HG02981 (cell line): ENCODE measurements at regions not wholly inside any gene's neighbourhood (a gene's known extent, or its start where the extent isn't known, plus 50 kb on each side); places are given as distances from the start of the nearest gene placed in this dataset.

Experiments used
- ATAC-seq: cut with Tn5 transposase; IDR thresholded peaks from one replicate; pipeline ENCODE4 v1.9.1; 2021; ENCODE audit warnings: mild to moderate bottlenecking, moderate library complexity; ENCODE audit not compliant: unreplicated experiment

DNA sequence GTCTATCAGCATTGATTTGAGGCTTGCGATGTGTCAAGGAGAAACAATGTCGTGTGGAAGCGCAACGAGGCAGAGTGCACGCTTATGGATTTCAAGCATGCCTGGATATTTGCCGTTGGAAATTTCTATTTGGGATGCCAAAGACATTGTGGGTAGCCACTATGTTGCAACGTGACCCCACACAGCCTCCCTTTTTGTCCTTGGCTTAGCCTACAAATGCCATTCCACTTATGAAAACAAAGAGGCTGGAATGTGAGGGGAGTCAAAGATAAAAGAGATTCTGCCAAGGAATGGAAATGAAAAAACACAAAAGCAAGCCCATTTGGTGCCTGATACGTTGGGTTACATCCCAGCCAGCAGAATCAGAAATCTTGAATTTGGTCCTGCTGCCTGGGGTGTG, 721.2 kb downstream of the GALR1 start:
- ATAC-seq: no peak

DNA sequence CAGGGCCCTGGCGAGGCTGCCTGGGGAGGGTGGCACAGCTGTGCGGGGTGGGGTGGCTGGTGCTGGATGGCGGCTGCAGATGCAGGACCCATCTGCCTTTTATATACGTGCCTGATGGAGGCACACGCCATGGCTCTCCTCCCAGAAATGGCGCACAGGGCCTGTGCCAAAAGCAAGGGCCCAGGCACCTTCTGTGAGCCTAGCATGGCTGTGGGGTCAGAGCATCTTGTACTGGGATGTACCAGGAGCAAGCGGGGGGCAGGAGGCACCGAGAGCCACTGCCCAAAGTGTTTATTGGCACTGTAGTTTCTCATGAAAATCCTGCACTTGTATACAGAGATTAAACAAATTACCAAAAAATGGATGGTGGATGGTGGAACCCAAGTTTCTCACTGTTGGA, 724.1 kb downstream of the GALR1 start:
- no peak for ATAC-seq

DNA sequence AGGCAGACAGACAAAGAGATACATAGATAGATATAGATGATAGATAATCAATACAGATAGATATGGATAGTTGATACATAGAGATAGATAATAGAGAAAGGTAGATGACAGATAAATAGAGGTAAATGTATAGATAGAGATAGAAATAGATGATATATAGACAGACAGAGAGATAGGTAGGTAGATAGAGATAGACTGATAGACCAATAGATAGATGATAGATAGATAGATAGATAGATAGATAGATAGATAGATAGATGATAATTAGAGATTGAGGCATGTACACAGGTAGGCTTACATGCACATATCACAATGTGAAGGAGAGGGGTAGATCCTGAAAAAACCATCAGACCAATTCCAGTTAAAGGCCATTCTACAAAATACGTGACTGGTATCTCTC, 724.7 kb downstream of the GALR1 start:
- no peak for ATAC-seq

DNA sequence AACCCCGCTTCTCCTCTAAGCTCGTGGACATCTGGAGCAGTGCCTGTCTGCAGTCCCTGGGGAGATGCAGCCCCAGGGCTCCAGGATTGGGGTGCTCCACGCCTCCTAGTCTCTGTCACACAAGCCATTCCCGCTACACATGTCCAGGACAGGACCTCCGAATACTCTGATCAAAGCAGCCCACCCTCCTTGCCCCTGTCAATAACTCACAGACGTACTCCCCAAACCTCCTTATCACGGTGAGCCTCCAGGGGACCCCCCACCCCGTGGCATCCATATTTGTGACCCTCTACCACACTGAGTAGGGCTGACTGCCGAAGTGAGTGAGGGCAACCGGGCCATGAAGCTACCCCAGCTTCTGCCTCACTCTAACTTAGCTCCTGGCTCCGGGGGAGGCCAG, 727.7 kb downstream of the GALR1 start:
- ATAC-seq: no peak

DNA sequence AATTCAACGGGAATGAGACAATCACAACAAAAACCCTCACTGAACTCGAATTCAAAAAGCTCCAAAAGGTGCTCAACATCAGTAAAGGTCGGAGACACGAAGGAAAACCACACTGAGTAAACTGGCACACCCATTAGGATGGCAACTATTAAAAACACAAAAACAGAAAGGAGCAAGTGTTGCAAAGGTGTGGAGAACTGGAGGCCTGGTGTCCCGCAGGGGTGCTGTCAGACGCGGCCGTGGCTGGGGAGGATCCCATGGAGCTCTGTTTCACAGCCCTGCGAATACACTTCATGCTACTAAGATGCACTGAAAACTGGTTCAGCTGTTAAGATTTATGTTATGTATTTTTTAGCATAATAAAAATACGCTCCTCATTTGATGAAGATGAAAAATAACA, 730.6 kb downstream of the GALR1 start:
- no peak for ATAC-seq

DNA sequence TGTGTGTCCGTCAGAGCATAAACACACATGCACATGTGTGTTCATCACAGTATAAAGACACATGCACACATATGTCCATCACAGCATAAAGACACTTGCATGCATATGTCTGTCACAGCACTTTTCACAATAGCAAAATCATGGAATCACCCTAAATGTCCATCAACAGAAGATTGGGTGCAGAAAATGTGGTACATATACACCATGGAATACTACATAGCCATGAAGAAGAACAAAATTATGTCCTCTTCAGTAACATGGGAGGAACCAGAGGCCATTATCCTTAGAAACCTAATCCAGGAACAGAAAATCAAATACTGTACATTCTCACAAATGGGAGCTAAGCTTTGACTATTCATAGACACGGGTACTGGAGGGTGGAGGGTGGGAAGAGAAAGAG, 732.2 kb downstream of the GALR1 start:
- no peak for ATAC-seq

DNA sequence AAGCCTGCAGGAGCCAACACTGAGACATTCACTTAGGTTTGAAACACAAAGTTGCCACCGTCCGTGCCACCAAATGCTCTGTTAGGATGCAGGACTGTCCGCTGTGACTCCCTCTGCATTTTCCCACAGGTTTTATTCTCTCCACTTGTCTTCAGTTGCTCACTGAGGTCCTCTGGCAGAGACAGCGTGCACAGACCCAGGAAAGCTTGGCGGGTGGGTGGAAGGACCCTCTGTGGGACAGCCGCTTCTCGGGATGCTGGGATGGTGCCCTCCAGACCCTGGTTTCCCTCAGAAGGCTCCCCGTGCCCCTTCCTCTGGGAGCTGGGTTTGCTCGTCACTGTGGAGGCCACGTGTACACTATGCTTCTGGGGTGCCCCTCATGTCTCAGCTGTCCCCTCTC, 733.6 kb downstream of the GALR1 start:
- ATAC-seq: no peak

DNA sequence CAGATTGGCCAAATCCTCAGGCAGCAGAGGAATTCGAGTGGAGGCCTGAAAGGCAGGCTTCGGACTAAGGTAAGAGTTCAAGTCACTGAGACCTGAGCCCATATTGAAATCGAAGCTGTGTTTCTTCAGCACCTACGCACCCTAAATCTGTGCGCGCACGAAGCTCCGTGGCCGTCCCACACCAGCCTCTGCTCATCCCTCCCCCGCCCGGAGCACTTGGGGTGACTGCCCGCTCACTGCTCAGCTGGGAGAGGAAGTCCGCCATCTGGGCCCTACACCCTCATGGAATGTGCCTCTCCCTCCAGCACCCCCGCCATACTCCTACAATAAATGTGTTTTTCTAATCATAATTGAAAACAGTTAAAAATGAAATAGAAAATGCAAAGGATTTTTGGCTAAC, 734.5 kb downstream of the GALR1 start:
- ATAC-seq: no peak

DNA sequence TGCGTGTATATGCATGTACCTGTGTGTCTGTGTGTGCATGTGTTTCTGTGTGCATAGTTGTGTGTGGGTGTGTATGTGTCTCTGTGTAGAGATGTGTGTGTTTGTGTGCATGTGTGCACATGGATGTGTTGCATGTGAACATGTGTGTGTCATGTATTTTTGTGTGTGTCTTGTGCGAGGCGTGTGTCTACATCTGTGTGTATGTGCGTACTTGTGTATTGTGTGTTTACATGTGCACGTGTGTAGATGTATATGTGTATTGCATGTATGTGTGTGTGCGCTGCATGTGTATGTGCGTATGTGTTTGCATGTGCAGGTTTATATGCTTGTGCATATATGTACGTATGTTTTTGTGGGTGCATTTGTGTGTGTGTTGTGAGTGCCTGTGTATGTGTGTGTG, 735.2 kb downstream of the GALR1 start:
- ATAC-seq: no peak

DNA sequence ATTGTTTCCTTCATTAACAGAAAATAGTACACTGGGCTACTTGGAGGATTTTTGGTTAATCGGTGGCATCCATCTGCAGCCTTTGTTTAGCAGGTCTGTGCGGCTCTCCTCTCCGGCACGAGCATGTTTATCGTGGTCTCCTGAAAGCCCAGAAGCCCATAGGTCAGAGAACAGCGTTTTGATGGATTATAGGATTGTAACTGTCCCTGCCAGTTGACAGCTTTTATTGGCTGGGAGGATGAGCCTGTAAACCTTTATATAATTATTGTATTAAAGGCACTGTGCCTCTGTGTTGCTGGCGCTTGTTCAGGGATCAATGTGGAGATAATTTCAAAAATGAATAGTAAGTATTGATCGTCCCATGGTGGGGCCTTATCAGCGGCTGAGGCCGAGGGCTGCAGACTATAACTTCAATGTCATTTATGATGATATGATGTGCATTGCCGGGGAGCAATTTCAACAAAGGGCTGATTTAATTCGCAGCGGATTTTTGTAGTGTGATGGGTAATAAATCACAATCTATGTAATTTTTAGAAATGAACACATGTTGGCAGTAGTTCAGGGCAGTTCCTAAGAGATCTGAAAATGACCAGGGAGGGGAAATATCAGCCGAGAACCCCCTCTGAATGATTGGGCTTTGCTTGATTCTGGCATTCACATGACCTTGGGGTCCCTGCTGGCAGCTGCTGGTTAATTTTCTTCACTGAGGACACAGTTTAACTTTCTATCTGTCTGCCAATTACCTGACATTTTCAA, 736.1 kb downstream of the GALR1 start:
- ATAC-seq: no peak

DNA sequence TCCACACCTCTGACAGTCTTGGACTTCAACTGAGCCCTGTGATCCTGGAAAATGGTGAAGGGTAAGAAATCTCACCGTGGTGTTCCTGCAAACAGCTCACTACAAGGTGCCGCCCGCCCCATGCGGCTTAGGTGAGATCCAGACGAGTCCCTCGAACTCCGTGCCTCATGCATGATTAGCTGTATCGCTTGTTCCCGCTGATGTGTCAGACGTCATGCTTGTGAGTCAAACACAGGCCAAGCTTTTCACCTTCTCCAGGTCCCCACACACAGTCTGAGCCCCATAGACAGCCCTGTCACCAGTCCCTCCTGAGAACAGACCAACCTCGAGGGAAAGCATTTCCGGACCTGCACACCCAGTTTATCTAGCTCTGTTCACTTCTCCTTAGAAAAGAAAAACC, 740.5 kb downstream of the GALR1 start:
- ATAC-seq: no peak

DNA sequence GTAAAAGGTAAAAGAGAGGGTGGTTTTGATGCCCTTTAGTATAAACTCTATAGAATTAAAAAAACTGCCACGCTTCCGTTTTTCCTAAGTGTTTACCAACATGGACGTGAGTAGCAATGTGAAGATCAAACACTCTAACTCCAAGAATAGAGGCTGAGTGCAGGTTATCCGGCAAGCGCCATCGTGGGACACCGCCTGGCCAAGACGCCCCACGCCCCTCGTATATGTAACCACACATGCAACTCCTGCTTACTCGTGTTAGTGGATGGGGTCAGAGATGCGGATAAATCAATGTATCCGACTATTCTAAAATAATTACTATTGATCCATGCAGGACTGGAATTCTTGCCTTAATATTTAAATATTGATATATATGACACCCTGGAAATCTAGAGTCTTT, 741.3 kb downstream of the GALR1 start:
- ATAC-seq: no peak

DNA sequence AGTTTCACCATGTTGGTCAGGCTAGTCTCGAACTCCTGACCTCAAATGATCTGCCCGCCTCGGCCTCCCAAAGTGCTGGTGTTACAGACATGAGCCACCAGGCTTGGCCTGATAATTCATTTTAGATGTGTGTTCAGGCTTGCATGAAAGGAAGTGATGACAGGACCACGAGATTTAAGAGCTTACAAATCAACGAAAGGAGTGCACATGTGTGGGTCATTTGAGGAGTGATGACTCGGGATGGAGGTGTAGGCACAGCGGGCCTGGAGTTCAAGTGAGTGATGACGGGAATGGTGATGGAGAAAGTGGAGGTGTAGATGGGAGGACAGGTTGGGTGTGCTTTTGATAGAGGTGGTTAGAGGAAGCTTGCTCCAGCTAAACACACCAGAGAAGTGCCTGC, 742.4 kb downstream of the GALR1 start:
- no peak for ATAC-seq

DNA sequence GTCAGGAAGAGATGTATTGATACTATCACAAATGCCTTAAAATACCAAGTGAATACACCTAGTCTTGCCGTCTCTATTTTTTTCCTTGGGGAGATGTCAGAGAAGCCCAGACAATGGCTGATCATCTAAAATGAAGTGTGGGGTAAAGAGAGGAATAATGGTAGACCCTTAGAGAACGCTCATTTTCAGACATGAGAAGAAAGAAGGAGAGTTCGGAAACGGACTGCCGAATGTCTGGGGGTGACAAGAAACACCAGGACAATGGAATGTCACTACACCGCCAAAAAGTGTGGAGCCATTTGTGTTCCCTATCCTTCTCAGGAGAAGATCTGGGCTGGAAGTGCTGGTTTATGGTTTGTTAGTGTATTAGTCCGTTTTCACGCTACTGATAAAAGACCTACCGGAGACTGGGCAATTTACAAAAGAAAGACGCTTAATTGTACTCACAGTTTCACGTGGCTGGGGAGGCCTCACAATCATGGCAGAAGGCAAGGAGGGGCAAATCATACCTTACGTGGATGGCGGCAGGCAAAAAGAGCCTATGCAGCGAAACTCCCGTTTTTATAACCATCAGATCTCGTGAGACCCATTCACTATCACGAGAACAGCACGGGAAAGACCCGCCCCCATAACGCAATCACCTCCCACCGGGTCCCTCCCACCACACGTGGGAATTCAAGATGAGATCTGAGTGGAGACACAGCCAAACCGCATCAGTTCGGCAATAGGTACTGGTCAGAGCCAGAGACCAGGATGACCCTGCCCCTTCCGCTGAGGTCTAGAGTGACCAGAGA, 743.7 kb downstream of the GALR1 start:
- ATAC-seq: no peak

DNA sequence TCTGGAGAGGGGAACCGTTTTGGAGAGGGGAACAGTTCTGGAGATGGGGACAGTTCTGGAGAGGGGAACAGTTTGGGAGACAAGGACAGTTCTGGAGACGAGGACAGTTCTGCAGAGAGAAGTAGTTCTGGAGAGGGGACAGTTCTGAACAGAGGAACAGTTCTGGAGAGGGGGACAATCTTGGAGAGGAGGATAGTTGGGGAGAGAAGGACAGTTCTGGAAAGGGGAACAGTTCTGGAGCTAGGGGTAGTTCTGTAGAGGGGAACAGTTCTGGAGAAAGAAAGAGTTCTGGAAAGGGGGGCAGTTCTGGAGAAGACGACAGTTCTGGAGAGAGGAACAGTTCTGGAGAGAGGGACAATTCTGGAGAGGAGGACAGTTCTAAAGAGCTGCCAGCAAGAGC, 745.9 kb downstream of the GALR1 start:
- ATAC-seq: no peak

DNA sequence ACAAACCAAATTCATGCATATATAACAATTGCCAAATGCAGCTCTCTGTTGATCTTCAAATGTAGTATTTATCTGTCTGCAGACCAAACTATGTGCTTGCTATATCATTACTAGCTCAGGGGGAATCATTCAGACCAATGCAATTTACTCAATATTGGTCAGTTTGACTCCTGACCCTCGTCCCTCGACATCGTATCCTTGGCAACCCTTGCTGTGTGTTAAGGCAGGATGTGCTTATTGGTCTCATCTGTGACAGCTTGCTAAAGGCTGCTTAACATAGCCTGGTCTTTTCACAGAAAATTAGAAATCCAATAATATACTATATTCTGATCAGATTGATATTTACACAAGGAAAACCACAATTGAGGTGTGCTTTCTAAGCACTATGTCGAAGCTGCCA, 747.1 kb downstream of the GALR1 start:
- ATAC-seq: no peak

DNA sequence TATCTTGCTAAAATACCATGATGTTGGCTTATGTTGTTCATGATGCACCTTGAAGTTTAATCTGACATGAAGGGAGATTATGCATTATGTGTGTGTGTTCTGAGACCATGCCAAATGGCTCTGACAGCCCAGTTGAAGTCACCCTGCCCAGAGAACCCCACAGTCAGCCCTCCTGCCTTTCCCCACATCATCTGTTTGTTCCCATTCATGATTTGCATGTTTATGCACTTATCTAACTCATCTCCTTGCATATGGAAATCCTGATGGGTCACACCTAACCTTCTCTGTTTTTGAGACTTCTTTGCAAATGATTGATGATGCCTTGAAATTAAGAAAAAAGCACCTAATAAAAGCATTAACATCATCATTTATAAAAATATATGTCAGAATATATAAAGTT, 752.2 kb downstream of the GALR1 start:
- ATAC-seq: no peak

DNA sequence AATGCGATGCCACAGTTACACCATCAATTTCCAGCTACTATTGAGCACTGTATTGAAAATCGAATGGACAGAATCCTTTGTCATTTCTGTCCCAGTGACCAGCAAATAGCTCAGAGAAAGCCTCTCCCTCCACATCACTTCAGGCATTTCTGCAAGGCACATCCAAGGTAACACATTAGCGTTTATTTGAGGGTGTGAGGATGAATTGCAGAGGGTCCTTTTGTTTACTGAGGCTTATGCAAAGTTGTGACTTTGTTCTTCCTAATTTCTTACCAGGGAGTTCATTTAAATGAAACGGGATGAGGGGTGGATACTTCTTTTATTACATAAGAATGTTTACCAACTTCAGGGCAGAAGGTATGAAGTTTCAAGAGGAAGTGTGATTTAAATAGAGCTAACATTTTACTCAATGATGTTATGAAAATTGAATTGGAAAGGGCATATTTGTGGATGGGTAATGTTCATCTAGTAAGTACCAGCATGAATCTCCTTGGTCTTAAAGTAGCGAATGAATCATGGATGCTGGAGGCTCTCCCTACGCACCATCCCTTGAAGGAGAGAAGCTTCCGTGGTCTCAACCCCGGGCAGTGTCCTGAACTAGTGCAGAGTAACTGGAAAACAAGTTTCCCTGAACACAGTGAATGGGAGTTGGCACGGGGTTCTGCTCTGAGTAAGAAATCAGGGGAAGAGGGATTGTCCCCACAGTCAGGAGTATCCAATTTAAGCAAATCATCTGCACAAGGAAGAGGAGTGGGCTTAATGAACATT, 756.5 kb downstream of the GALR1 start:
- no peak for ATAC-seq

DNA sequence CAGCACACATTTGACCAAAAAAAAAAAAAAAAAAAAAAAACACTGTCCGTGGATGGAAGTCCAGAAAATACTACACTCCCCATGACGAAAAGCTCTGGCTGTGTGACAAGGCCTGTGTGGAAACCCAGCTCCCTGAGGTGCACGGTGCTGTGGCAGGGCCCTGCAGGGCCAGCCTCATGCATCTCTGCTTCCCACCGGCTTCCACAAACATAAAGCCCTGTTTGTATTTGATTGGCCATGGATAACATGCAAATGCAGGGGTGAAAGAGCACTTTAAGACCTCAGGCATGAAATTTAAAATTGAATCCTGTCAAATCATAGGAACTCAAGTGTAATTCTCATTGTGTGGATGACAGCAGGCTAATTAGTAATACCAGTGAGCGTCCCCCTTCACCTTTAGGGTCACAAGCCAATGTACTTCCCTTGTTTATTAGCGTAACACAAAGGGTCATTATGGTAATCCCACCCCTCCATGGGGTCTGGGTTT, 757.2 kb downstream of the GALR1 start:
- ATAC-seq: no peak

DNA sequence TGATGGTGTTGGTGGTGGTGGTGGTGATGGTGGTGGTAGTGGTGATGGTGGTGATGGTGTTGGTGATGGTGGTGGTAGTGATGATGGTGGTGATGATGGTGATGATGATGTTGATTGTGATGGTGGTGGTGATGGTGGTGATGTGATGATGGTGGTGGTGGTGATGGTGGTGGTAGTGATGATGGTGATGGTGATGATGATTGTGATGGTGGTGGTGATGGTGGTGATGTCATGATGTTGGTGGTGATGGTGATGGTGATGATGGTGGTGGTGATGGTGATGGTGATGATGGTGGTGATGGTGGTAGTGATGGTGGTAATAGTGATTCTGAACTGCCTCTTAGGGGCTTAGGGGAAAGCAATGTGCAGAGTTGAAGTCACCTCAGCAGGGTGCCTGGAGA, 760.7 kb downstream of the GALR1 start:
- no peak for ATAC-seq

DNA sequence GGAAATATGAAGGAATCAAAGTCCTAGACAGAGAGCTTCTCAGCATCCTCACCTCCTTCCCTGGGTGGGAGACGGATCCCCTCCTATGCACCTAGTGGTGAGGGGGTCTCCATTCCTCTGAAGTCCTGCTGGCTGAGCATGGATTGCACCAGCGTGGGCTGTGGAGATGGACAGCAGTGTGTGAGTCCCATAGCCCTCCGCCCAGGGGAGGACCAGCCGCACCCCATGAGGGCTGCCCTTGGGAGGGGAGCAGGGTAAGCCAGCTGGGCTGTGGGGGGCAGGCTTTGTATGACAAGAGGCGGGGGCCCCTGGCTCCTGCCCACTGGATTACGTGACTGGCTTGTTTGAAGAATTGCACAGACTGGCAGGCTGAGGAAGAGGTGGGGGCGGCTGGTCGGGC, 768.2 kb downstream of the GALR1 start:
- ATAC-seq: no peak

DNA sequence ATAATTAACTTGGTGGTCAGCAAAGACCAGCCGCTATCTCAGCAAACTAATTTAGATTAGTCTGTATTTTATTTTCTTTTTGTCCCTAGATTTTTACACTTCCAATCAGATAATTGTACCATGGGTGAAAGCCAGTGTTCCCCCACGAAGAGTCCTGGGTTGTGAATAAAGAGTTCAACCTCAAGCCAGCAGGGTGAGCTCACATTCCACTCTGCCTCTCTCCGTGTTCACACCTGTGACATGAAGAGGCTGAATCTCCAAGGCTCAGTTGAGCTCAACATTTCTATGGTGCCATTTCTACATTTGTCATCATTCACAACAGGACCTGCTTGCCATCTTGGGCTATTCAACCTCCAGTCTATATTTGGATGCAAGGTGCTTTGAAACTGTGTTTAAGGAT, 771.5 kb downstream of the GALR1 start:
- no peak for ATAC-seq
